DMS114 treated with DMSO at 0.1 percent for 48 hours (cell line): ENCODE measurements at regions not wholly inside any gene's neighbourhood (a gene's known extent, or its start where the extent isn't known, plus 50 kb on each side); places are given as distances from the start of the nearest gene placed in this dataset.

Experiments
- DNase-seq: peaks from one replicate; lab custom pipeline; 2025; ENCODE audit not compliant: unreplicated experiment; lab: John Stamatoyannopoulos, UW

GRCh38 chr6:164013480-164014208 lies 599.1 kb downstream of the QKI start:
- DNase-seq, result no peak

GRCh38 chr6:164011321-164011720 lies 596.8 kb downstream of the QKI start:
- DNase-seq, result no peak

GRCh38 chr6:164010441-164011103 lies 596.1 kb downstream of the QKI start:
- DNase-seq, result no peak

GRCh38 chr6:164008902-164009301 lies 594.4 kb downstream of the QKI start:
- no peak for DNase-seq

- no peak for DNase-seq
Measured at GRCh38 chr6:164007881-164008280, 593.4 kb downstream of the QKI start.

- no peak for DNase-seq
Measured at GRCh38 chr6:164006459-164006858, 591.9 kb downstream of the QKI start.

GRCh38 chr6:164005004-164005711 lies 590.6 kb downstream of the QKI start:
- DNase-seq, result no peak

GRCh38 chr6:164000276-164000675 lies 585.8 kb downstream of the QKI start:
- DNase-seq, result no peak

- DNase-seq, result no peak
Measured at GRCh38 chr6:163999475-164000125, 585.1 kb downstream of the QKI start.

- no peak for DNase-seq
Measured at GRCh38 chr6:163998496-163998895, 584.0 kb downstream of the QKI start.

- DNase-seq, result no peak
Measured at GRCh38 chr6:163996491-163996890, 582.0 kb downstream of the QKI start.

- DNase-seq, result no peak
Measured at GRCh38 chr6:163994566-163994965, 580.0 kb downstream of the QKI start.

- no peak for DNase-seq
Measured at GRCh38 chr6:163992701-163993100, 578.2 kb downstream of the QKI start.

- no peak for DNase-seq
Measured at GRCh38 chr6:163992056-163992455, 577.5 kb downstream of the QKI start.

GRCh38 chr6:163991321-163991720 lies 576.8 kb downstream of the QKI start:
- DNase-seq, result no peak

GRCh38 chr6:163986313-163986712 lies 571.8 kb downstream of the QKI start:
- no peak for DNase-seq

GRCh38 chr6:163985710-163986109 lies 571.2 kb downstream of the QKI start:
- DNase-seq, result no peak

GRCh38 chr6:163985040-163985439 lies 570.5 kb downstream of the QKI start:
- no peak for DNase-seq

GRCh38 chr6:163984124-163984936 lies 569.8 kb downstream of the QKI start:
- no peak for DNase-seq

- no peak for DNase-seq
Measured at GRCh38 chr6:163983679-163984078, 569.2 kb downstream of the QKI start.

GRCh38 chr6:163974322-163974721 lies 559.8 kb downstream of the QKI start:
- DNase-seq, result no peak
